Adrenal gland (tissue), 5 donors: ENCODE measurements at regions not wholly inside any gene's neighbourhood (a gene's known extent, or its start where the extent isn't known, plus 50 kb on each side); places are given as distances from the start of the nearest gene placed in this dataset.

ENCODE experiments used
- CTCF ChIP-seq, 6 experiments: fragments of 450-650 bp in 4 of 6; fragments of 200-600 bp in 2 of 6; sonication (generic) in 1 of 6; IDR thresholded peaks; 1 replicate in 5 of 6; 2 replicates in 1 of 6; pipeline versions ENCODE4 v1.5.1 to v1.8.0; 2016 to 2021; ENCODE audit warnings: antibody characterized with exemption in 6 of 6, mild to moderate bottlenecking in 2 of 6, moderate library complexity in 1 of 6
- POLR2A ChIP-seq, 2 donors: fragments of 450-650 bp; IDR thresholded peaks; one replicate each; pipeline ENCODE4 v1.6.1; 2017; ENCODE audit warnings: antibody characterized with exemption in 2 of 2, mild to moderate bottlenecking in 2 of 2, moderate library complexity in 1 of 2
- donor health status: DM: no; HTN: no; CAD: no.

GRCh38 chr9:116015855-116016254 is 137.7 kb upstream of the PAPPA start:
- TF ChIP-seq CTCF (IDR thresholded peaks at IDR 0.05) (no peak), POLR2A (IDR thresholded peaks at IDR 0.05) (no peak)
